Astrocyte of the spinal cord (primary cell): ENCODE measurements at regions not wholly inside any gene's neighbourhood (a gene's known extent, or its start where the extent isn't known, plus 50 kb on each side); places are given as distances from the start of the nearest gene placed in this dataset.

Experiments used
- DNase-seq: peaks from one replicate; pipeline ENCODE4 v3.0.0; 2011; ENCODE audit warnings: low read depth, low spot score
- H3K4me3 ChIP-seq: 2 replicates; pipeline ENCODE4 v1.5.1; 2011; ENCODE audit warnings: low read depth, mild to moderate bottlenecking, low read length, moderate library complexity
- CTCF ChIP-seq: IDR thresholded peaks from 2 replicates; pipeline ENCODE4 v1.5.1; 2012; ENCODE audit warnings: low read depth, mild to moderate bottlenecking, low read length, inconsistent platforms
- in situ Hi-C: cut with HindIII; loops from 2 replicates; pipeline ENCODE4 v1.10.0; 2017; ENCODE audit warnings: low sequenced_read_pairs

GRCh38 chr3:75138345-75138744 is 523.9 kb upstream of the CNTN3 start:
- no peak overlapping the region for H3K4me3 ChIP-seq
- in situ Hi-C loops, result no loop called here
- DNase-seq, result no peak
- no peak for TF ChIP-seq CTCF

- no peak for TF ChIP-seq CTCF
- DNase-seq, result no peak
- in situ Hi-C loops, result no loop called here
- no peak overlapping the region for H3K4me3 ChIP-seq
Measured at GRCh38 chr3:75140904-75141615, 523.1 kb upstream of the FRG2C start.

GRCh38 chr3:75144406-75144805 is 519.7 kb upstream of the FRG2C start:
- no peak for TF ChIP-seq CTCF
- no peak overlapping the region for H3K4me3 ChIP-seq
- DNase-seq, result no peak
- in situ Hi-C loops, result no loop called here

- DNase-seq, result peak; percentile 4
- TF ChIP-seq CTCF, result peak; percentile 39
- no peak overlapping the region for H3K4me3 ChIP-seq
- in situ Hi-C loops, result no loop called here
Measured at GRCh38 chr3:75171630-75172230, 492.4 kb upstream of the FRG2C start.

- no peak for DNase-seq
Measured at GRCh38 chr3:75176937-75177336, 487.2 kb upstream of the FRG2C start.

GRCh38 chr3:75180235-75180944 is 483.7 kb upstream of the FRG2C start:
- no peak for TF ChIP-seq CTCF
- DNase-seq, result no peak
- no peak overlapping the region for H3K4me3 ChIP-seq
- in situ Hi-C loops, result no loop called here

More at GRCh38 chr3:75176937-75177336, 487.2 kb upstream of the FRG2C start:
- in situ Hi-C loops, result no loop called here
- no peak for TF ChIP-seq CTCF
- H3K4me3 ChIP-seq, result no peak overlapping the region
